Bronchial epithelial cell (primary cell): ENCODE measurements at regions not wholly inside any gene's neighbourhood (a gene's known extent, or its start where the extent isn't known, plus 50 kb on each side); places are given as distances from the start of the nearest gene placed in this dataset.
"Not testable (repeated sequence)": the region's sequence is repeated elsewhere in the genome, so short reads cannot be mapped to it uniquely, and the experiment has no call there.

ENCODE experiments used
- DNase-seq: peaks from one replicate; pipeline ENCODE4 v3.0.0-alpha.2; 2010; ENCODE audit warnings: low read depth
- FAIRE-seq: peaks from 2 replicates; lab custom pipeline; 2011; peaks lifted over from hg19 to GRCh38; lab: Jason Lieb, UNC
- H3K27me3 ChIP-seq: 2 replicates; pipeline ENCODE4 v1.5.1; 2011; ENCODE audit warnings: low read length; ENCODE audit not compliant: control insufficient read depth, insufficient read depth
- H3K36me3 ChIP-seq: 2 replicates; pipeline ENCODE4 v1.5.1; 2011; ENCODE audit warnings: low read length; ENCODE audit not compliant: control insufficient read depth, insufficient read depth
- H3K4me3 ChIP-seq: 2 replicates; pipeline ENCODE4 v1.5.1; 2011; ENCODE audit warnings: mild to moderate bottlenecking, low read depth, low read length, control low read depth
- CTCF ChIP-seq: IDR thresholded peaks from 2 replicates; pipeline ENCODE4 v1.5.1; 2011; ENCODE audit warnings: mild to moderate bottlenecking, moderate library complexity, low read length, control low read depth, inconsistent platforms; ENCODE audit not compliant: insufficient read depth, severe bottlenecking

GRCh38 chr7:88586890-88587289, 172.6 kb upstream of the ZNF804B start:
- TF ChIP-seq CTCF: no peak
- no peak overlapping the region for H3K4me3 ChIP-seq
- DNase-seq (no peak), FAIRE-seq (no peak)
- H3K27me3 ChIP-seq: no peaks in the 10 kb centered on the region
- H3K36me3 ChIP-seq: no peaks in the 10 kb centered on the region

GRCh38 chr7:88586219-88586618, 173.3 kb upstream of the ZNF804B start:
- DNase-seq: no peak
- Histone ChIP-seq H3K36me3 (no peaks in the 10 kb centered on the region), H3K4me3 (no peak overlapping the region), H3K27me3 (no peaks in the 10 kb centered on the region)
- TF ChIP-seq CTCF: no peak
- FAIRE-seq: no peak

- Histone ChIP-seq H3K4me3 (no peak overlapping the region), H3K27me3 (no peaks in the 10 kb centered on the region), H3K36me3 (no peaks in the 10 kb centered on the region)
- DNase-seq (no peak), FAIRE-seq (no peak)
- TF ChIP-seq CTCF: no peak
Measured at GRCh38 chr7:88576720-88577119, 182.8 kb upstream of the ZNF804B start.

- Histone ChIP-seq H3K27me3 (no peaks in the 10 kb centered on the region), H3K36me3 (no peaks in the 10 kb centered on the region), H3K4me3 (no peak overlapping the region)
- DNase-seq: no peak
- no peak for TF ChIP-seq CTCF
- no peak for FAIRE-seq
Measured at GRCh38 chr7:88566162-88566729, 193.3 kb upstream of the ZNF804B start.

GRCh38 chr7:88565401-88565800, 194.1 kb upstream of the ZNF804B start:
- FAIRE-seq: peak; percentile 94

GRCh38 chr7:88556441-88556840, 203.1 kb upstream of the ZNF804B start:
- DNase-seq, H3K27me3 ChIP-seq, H3K36me3 ChIP-seq, FAIRE-seq, H3K4me3 ChIP-seq: not testable (repeated sequence)

More at GRCh38 chr7:88565401-88565800, 194.1 kb upstream of the ZNF804B start:
- no peak for TF ChIP-seq CTCF
- Histone ChIP-seq H3K36me3 (no peaks in the 10 kb centered on the region), H3K4me3 (no peak overlapping the region), H3K27me3 (no peaks in the 10 kb centered on the region)
- no peak for DNase-seq

GRCh38 chr7:88554847-88555246, 204.7 kb upstream of the ZNF804B start:
- not testable (repeated sequence) for H3K27me3 ChIP-seq, DNase-seq, H3K36me3 ChIP-seq, H3K4me3 ChIP-seq, FAIRE-seq
